ENCODE measurements at regions not wholly inside any gene's neighbourhood (a gene's known extent, or its start where the extent isn't known, plus 50 kb on each side); places are given as distances from the start of the nearest gene placed in this dataset.

- H3K9me3 Mint-ChIP-seq = no peaks in the 10 kb centered on the region
- peak; percentile 24 for DNase-seq
- no peak for TF ChIP-seq CTCF (conservative IDR thresholded peaks at IDR 0.05)
Observed at GRCh38 chr1:157284451-157284850, 146.3 kb upstream of the ETV3 start.

GRCh38 chr1:157279802-157280140 is 141.6 kb upstream of the ETV3 start:
- Histone ChIP-seq H3K27me3 (ENCODE audit: control insufficient read depth, insufficient read depth, low read length, poor library complexity, severe bottlenecking) (no peaks in the 10 kb centered on the region), H3K9ac (ENCODE audit: extremely low read depth, low read length, poor library complexity, severe bottlenecking) (no peak overlapping the region), H3K9me3 (ENCODE audit: control insufficient read depth, low read length) (no peaks in the 10 kb centered on the region), H3K36me3 (ENCODE audit: control insufficient read depth, insufficient read depth, low read length) (no peaks in the 10 kb centered on the region), H3K4me3 (ENCODE audit: low read length) (no peak overlapping the region), H3K4me1 (ENCODE audit: control insufficient read depth, insufficient read depth, low read length) (no peaks in the 10 kb centered on the region), H3K27ac (ENCODE audit: low read depth, low read length) (no peak overlapping the region)
- Mint-ChIP-seq H3K27me3 (ENCODE audit: insufficient read depth) (peaks cover 17% of the 10 kb centered on the region), H3K4me1 (peaks cover 15% of the 10 kb centered on the region), H3K9me3 (no peaks in the 10 kb centered on the region), H3K4me3 (peak overlapping the region; percentile 34), H3K36me3 (ENCODE audit: low read depth) (no peaks in the 10 kb centered on the region), H3K27ac (peak overlapping the region; percentile 74)
- 84 to 90% methylated on average over 2 of the region's 3 CpGs for WGBS, 2 experiments (ENCODE audit: insufficient coverage in 1 of 2, insufficient read length in 1 of 2)
- no peak for TF ChIP-seq CTCF (conservative IDR thresholded peaks at IDR 0.05)
- DNase-seq = no peak

More at GRCh38 chr1:157284451-157284850, 146.3 kb upstream of the ETV3 start:
- Histone ChIP-seq H3K9me3 (ENCODE audit: control insufficient read depth, low read length) (no peaks in the 10 kb centered on the region), H3K36me3 (ENCODE audit: control insufficient read depth, insufficient read depth, low read length) (no peaks in the 10 kb centered on the region), H3K27me3 (ENCODE audit: control insufficient read depth, insufficient read depth, low read length, poor library complexity, severe bottlenecking) (no peaks in the 10 kb centered on the region), H3K4me1 (ENCODE audit: control insufficient read depth, insufficient read depth, low read length) (no peaks in the 10 kb centered on the region), H3K9ac (ENCODE audit: extremely low read depth, low read length, poor library complexity, severe bottlenecking) (no peak overlapping the region), H3K27ac (ENCODE audit: low read depth, low read length) (no peak overlapping the region), H3K4me3 (ENCODE audit: low read length) (no peak overlapping the region)
- Mint-ChIP-seq H3K4me3 (no peak overlapping the region), H3K4me1 (peaks cover 8% of the 10 kb centered on the region), H3K27me3 (ENCODE audit: insufficient read depth) (peaks cover 41% of the 10 kb centered on the region), H3K36me3 (ENCODE audit: low read depth) (no peaks in the 10 kb centered on the region), H3K27ac (no peak overlapping the region)
- WGBS, 2 experiments (ENCODE audit: insufficient coverage in 1 of 2, insufficient read length in 1 of 2) = 85% methylated on average over 1 of the region's 1 CpG; no CpG with 5 or more reads in 1 of the 2 experiments

GRCh38 chr1:157279138-157279801 is 141.1 kb upstream of the ETV3 start:
- 88 to 92% methylated on average over 18 to 23 of the region's 23 CpGs for whole genome bisulfite sequencing, 2 experiments (ENCODE audit: insufficient coverage in 1 of 2, insufficient read length in 1 of 2)
- Histone ChIP-seq H3K27me3 (ENCODE audit: control insufficient read depth, insufficient read depth, low read length, poor library complexity, severe bottlenecking) (no peaks in the 10 kb centered on the region), H3K4me1 (ENCODE audit: control insufficient read depth, insufficient read depth, low read length) (no peaks in the 10 kb centered on the region), H3K36me3 (ENCODE audit: control insufficient read depth, insufficient read depth, low read length) (no peaks in the 10 kb centered on the region), H3K9ac (ENCODE audit: extremely low read depth, low read length, poor library complexity, severe bottlenecking) (no peak overlapping the region), H3K9me3 (ENCODE audit: control insufficient read depth, low read length) (no peaks in the 10 kb centered on the region), H3K27ac (ENCODE audit: low read depth, low read length) (no peak overlapping the region), H3K4me3 (ENCODE audit: low read length) (no peak overlapping the region)
- no peaks in the 10 kb centered on the region for H3K36me3 Mint-ChIP-seq (ENCODE audit: low read depth)
- no peak for TF ChIP-seq CTCF (conservative IDR thresholded peaks at IDR 0.05)
- peak overlapping the region; percentile 74 for H3K27ac Mint-ChIP-seq
- H3K4me3 Mint-ChIP-seq = peak overlapping the region; percentile 34
- peaks cover 15% of the 10 kb centered on the region for H3K27me3 Mint-ChIP-seq (ENCODE audit: insufficient read depth)
- peaks cover 15% of the 10 kb centered on the region for H3K4me1 Mint-ChIP-seq
- no peaks in the 10 kb centered on the region for H3K9me3 Mint-ChIP-seq
- peak; percentile 35 for DNase-seq

Data from endodermal cell (in vitro differentiated cells).